NCI-H1694 treated with DMSO at 0.1 percent for 48 hours (cell line): ENCODE measurements at regions not wholly inside any gene's neighbourhood (a gene's known extent, or its start where the extent isn't known, plus 50 kb on each side); places are given as distances from the start of the nearest gene placed in this dataset.

ENCODE experiments used
- DNase-seq: peaks from one replicate; lab custom pipeline; 2025; lab: John Stamatoyannopoulos, UW

DNA sequence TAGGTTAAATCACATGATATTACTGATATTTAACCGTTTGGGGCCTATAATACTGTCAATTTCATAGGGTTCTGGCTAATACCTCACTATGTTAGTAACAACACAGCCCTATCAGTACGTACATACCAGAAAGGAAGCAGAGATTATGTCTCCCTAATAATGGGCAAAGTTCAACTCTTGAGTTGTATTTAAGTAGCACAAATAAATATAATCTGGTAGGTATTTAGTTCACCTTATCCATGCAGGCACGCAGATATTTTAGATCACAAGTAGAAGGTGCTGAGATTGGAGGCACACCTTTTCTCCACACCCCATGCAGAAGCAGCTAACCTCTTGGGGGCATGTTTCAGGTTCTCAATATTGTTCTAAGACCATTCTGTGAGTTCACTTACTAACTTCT is 118.9 kb downstream of the IRS1 start:
- DNase-seq = no peak

- DNase-seq = no peak
Observed at GRCh38 chr2:226679389-226680065, 120.1 kb downstream of the IRS1 start.

GRCh38 chr2:226678422-226678821 is 121.2 kb downstream of the IRS1 start:
- DNase-seq = no peak

- DNase-seq = no peak
Observed at GRCh38 chr2:226677080-226677479, 122.5 kb downstream of the IRS1 start.

DNA sequence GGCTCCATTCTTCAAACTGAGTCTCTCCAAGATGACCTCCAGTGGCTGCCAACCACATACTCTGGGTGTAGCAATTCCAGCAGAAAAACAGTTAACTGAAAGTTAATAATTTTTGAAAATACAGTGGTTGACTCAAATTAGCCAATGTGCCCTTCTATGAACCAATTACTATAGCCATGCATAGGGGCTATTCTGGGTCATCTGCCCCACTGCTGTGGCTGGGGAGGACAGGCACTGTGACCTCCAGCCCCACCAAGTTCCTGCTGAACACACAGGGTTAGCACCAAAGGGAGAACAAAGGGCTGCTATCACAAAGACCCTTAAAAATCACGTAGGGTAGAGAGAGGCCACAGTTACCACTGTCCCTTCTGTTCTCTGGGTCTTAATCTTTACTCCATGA is 123.0 kb downstream of the IRS1 start:
- no peak for DNase-seq

- no peak for DNase-seq
Observed at GRCh38 chr2:226674123-226674522, 125.5 kb downstream of the IRS1 start.

GRCh38 chr2:226673314-226673723 is 126.3 kb downstream of the IRS1 start:
- no peak for DNase-seq

GRCh38 chr2:226671141-226671676 is 128.4 kb downstream of the IRS1 start:
- no peak for DNase-seq

GRCh38 chr2:226669905-226670304 is 129.7 kb downstream of the IRS1 start:
- no peak for DNase-seq

DNA sequence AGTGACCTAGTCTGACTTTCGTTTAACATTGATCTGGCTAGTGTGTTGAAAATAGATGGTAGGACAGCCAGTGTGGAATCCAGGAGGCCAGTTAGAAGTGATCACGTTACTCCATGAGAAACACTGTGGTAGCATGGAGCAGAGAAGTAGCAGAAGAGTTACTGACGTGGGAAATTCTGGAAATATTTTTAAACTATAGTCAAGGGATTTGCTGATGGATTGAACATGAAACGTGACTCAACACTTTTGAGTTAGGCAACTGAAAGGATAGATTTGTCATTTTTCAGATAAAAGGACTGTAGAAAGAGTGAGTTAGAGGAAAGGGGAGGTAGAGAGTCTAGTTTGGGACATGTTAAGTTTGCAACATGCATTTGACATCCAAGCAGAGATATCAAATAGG is 130.4 kb downstream of the IRS1 start:
- DNase-seq = no peak

- no peak for DNase-seq
Observed at GRCh38 chr2:226667736-226668135, 131.9 kb downstream of the IRS1 start.

- DNase-seq = no peak
Observed at GRCh38 chr2:226665306-226665831, 134.3 kb downstream of the IRS1 start.

GRCh38 chr2:226664661-226665060 is 135.0 kb downstream of the IRS1 start:
- no peak for DNase-seq

- DNase-seq = no peak
Observed at GRCh38 chr2:226664140-226664539, 135.5 kb downstream of the IRS1 start.

DNA sequence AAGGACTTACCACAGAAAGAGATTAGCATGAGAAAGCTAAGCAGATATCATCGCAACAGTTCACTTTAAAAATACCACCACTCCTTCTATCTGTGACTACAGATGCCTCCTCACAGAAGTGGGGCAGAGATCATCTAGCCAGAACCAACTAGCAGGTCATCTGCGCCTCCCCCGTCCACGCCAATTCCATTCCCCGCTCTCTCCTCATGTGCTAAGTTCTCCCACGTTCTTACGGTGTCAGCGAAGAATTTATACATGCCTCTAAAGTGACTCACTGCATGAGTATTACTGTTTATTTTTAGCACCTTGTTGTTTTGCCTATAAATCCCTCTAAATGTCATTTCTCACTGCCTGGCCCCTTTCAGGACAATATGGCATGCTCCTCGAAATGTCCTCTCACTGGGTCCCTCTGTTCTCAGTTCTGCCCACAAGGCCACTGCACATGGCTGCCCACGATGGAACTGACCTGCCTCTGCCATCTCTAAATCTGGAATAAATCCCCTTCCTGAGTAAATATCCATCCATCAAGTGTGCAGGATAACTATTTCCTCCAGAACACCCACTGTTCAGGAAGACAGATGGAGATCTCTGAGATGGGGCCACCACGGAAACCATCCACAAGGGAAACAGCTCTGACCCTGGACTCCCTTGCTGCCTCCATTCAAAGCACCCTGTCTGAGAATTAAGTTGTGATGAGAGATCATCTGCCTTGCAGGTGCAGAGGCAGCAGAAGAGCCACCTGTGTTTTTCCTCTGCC is 137.7 kb downstream of the IRS1 start:
- DNase-seq = no peak

DNA sequence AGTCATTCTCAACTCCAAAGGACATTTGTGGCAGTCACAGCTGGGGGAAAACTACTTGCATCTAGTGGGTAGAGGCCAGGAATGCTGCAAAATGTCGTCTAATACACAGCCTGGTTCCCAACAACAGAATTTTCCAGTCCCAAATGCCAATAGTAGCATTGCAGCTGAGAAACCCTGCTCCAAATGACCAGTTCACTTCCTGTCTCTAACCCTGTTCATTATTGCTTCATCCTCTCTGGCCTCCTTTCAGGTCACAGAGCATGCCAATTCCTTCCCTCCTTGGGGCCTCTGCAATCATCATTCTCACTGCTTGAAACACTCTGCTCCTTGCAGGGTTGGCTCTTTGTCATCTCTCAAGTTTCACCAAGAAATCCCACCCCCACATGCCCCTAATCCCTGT is 139.1 kb downstream of the IRS1 start:
- no peak for DNase-seq

DNA sequence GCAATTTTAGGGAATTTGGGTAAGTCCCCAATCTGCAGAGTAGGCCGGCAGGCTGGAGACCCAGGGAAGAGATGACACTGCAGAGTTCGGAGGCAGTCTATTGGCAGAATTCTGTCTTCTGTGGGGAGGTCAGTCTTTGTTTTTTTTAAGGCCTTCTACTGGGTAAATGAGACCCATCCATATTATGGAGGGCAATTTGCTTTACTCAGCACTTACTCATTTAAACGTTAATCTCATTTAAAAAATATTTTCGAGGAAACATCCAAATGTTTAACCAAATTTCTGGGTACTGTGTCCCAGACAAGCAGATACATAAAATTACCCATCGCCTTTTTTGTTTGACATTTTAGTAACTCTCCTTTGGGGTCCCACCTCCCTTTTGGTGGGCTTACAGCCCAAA is 139.5 kb downstream of the IRS1 start:
- DNase-seq = no peak

DNA sequence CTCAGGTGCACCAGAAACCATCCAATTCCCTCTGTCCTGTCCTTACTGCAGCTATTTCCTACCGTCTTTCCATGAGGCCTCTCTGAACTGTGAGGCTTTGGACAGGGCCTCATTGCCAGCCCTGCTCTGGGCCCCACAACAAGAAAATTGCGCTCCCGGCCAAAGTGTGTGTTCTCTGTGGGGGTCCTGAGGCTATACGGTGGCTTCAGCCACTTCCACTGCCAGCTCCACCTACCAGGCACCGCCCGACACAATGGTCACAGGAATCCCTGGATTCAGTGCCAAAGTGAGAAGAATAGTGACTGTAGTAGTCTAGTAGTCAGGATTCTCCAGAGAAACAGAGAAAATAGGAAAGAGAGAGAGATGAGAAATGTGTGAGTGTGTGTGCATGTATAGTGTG is 140.2 kb downstream of the IRS1 start:
- no peak for DNase-seq

- no peak for DNase-seq
Observed at GRCh38 chr2:226658555-226658954, 141.1 kb downstream of the IRS1 start.

DNA sequence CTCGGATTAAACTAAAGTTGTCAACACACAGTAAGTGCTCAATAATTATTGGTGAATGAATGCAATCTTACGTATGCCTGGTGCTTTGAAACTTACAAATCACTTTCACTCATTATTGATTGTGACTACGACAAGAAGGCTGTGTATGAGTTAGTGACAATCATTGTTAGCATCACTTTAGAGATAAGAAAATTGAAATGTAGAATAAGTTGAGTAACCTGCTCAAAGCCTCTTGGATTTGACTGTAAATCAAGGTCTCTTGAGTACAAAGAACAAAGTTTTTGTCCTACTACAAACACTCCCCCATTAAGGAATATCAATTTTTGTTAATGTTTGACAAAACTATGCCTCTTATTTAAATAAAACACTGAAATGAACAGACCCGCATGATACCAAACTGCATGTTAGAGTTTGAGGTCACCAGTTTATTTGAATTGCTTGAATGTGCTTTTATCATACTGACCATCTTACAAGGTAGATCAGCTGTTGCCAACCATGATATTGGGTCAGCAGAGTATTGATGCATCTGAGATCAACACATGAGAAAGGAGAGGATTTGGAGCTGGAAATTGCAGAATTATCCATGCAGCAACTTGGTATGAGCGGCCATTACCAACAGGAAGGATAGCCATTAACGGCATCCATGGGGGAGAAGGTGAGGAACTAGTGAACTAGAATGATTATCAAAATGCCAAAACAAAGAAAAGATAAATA is 142.1 kb downstream of the IRS1 start:
- DNase-seq = no peak

- DNase-seq = no peak
Observed at GRCh38 chr2:226656367-226656766, 143.3 kb downstream of the IRS1 start.

- DNase-seq = no peak
Observed at GRCh38 chr2:226655871-226656270, 143.7 kb downstream of the IRS1 start.
